ENCODE measurements at regions not wholly inside any gene's neighbourhood (a gene's known extent, or its start where the extent isn't known, plus 50 kb on each side); places are given as distances from the start of the nearest gene placed in this dataset.

DNA sequence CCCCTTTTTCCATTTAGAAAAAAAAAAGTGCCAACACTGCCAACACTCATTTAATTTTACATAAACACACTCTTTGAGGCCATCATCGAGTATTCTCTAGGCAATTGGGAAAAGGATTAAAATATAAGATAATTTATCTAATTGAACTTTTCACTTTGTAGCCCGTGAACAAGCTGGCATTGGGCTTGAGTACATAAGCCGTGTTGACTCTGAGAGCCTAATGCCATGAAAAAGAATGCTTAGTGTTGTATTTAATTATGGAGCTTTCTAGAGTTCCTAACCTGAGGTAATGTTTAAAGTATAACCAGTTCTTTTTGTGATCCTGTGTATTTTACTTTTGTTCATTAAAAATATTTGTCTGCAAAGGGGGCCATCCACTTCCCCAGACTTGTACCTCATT lies 193.8 kb downstream of the LYPLAL1 start:
- DNase-seq (ENCODE audit: low spot score in 2 of 2): no peak

DNA sequence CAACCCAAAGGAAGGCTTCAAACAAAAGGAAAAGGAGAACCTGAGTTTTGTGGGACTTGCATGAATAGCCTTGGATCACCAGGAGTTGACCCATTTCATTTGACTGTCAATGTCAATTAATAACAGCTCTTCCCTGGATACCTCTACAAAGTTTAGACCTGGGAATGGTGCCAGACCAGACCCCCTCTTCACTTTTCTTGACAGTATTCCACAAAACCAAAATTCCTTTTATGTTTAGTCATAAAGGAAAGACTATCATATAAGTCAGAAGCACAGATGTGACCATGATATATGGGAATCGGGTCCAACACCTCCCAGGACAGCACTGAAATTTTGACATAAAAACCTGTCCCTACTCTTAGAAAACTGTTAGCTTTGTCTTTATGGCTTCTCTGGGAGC lies 191.8 kb downstream of the LYPLAL1 start:
- FAIRE-seq (no peak), DNase-seq (ENCODE audit: low spot score in 2 of 2) (no peak)

More for the DNA sequence above, 193.8 kb downstream of the LYPLAL1 start:
- no peak for FAIRE-seq

DNA sequence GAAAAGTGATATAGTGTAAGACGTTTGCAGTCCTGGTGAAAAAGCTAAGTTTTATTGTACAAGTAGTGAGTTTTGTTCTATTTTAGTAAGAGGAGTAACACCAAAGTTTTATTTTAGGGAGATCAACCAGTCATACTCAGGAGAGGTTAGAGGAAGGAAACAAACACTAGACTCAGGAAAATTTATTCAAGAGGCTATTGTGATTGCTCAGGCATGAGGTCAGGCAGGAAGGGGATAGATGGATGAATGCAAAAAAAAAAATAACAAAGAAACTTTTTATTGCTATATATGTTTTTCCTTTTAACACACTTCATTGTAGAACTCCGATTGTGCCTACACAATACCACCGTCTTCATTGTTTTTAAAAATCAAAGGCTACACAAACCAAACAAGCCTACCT lies 189.0 kb downstream of the LYPLAL1 start:
- DNase-seq (ENCODE audit: low spot score in 2 of 2) (no peak), FAIRE-seq (no peak)

DNA sequence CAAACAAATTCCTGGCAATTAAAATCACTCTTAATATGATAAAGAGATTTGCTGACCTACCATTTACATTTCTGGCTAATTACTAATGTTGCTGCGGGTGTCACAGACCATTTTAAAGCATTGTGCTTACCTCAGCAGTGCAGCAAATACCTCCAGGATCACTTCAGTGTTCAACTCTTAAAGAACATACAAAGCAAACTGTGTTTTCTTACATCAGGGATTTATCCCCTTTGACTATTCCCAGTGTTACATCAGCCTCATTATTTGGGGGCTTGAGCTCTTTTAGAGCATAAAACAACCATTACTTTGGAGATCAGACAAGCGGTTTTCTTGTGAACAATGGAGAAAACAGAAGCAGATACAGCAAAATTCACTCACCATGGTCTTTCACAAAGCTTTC lies 185.4 kb downstream of the LYPLAL1 start:
- DNase-seq (ENCODE audit: low spot score in 2 of 2) (no peak), FAIRE-seq (no peak)

DNA sequence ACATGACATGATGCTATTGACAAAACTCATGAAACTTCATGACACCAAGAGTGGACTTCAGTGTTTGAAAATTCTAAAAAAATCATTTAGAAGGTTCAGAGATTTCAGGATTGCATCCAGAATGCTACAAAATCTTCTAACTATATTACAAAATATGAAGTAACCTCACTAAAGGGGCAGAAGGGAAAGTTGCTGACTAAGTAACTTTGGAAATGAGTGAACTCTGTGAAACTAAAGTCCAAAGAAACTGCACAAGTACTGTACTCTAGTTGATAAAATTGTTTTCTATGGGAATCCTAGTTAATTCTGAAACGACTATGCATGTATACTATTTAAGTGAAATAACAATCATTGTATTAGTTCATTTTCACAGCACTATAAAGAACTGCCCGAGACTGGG lies 184.4 kb downstream of the LYPLAL1 start:
- DNase-seq (ENCODE audit: low spot score in 2 of 2) (no peak), FAIRE-seq (no peak)

DNA sequence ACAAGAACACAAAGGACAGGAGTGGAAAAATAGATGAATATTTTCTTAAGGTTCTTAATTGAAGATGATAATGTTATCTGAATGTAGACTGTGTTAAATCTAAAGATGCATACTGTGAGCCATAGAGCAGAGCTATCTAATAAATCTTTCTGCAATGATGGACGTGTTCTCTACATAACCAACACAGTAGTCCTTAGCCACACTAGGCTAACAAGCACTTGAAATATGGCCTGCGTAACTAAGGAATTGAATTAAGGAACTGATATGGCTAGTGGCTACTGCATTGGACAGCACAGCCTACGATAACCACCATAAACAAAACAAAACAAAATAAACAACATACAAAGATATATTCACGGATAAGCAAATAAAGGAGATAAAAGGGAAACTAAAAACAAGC lies 181.3 kb downstream of the LYPLAL1 start:
- FAIRE-seq (no peak), DNase-seq (ENCODE audit: low spot score in 2 of 2) (no peak)

DNA sequence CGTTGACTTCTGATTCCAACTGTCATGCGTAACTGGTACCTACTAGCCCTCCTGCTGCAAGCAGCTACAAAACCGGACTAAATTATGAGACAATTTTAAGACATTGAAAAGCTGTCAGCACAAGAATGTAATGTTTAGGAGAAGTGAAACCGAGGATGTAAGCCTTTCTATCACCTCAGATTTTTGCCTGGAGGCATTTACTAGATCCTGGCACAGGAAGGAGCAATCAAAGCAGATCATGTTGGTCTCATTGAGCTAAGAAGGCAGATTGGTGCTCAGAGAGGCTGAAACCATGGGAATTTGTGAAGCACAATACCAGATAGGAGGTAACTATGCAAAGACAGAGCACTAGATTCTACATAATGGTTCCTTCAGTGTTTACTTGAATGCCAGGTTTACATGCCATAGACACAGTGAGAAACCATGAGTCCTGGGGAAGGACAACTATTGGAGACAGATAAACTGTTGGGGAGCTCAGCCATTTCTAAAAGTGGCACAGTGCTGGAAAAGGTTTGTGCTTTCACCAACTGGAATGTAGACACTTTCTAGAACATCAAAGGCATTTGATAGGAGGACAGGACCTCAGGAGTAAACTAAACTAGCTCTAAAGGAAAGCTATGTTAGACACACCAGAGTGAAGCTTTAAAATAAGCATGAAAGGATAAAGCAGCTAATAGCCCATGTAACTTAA lies 179.4 kb downstream of the LYPLAL1 start:
- FAIRE-seq: no peak

DNA sequence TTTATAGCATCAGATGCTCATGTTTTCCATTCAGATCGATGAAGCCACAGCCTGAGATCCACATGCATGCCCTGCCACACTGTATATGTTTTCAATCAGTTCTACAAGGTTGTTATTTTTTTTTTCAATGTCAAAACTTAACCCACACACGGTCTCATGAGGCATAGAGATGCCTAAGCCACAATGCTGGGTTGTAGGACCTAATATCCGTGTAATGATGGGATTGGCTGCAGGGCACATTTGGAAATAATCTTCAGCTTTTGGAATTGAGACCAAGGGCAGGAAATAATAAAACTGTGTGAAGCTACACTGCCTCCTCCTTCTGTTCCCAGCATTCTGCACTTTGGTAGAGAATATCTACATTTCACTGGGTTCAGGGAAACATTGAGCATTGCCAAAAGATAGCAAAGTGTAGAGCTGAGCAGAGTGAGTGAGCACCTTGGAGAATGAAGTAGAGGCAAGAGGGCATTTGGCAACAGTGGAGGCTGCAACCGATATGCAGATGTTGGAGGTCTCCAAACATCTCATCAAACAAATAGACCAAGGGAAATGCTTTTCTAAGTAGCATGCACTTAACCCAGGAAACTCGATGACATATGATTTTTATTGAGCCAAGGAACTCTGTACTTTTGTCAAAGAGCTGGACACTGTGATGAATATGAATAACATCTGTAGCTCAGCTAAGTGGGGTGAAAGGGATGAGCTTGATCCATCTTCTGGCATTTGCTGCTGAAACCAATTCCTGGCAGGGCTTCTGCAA lies 176.7 kb downstream of the LYPLAL1 start:
- FAIRE-seq (no peak), DNase-seq (ENCODE audit: low spot score in 2 of 2) (no peak)

More for the DNA sequence above, 179.4 kb downstream of the LYPLAL1 start:
- no peak for DNase-seq (ENCODE audit: low spot score in 2 of 2)

DNA sequence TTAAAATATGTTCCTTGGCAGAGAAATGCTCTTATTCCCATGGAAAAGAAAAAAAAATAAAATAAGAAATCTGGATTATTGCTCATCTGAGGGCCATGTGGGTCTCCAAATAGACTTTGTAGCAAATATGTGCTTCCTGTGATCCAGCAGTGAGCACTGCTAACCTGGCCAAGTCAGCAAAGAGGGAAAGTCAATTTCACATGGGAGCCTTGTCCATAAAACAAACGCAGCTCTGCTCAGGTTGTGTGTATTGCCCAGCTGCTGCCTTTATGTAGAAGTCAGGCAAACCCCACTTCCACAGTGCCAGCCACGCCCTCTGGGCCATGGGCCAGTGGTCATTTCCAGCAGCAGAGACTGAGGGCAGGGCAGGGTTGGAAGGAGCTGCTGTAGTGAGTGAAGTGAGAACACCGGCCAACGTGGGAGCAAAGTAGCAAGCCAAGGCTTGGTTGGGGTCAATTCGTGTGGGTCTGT lies 174.3 kb downstream of the LYPLAL1 start:
- DNase-seq (ENCODE audit: low spot score in 2 of 2) (no peak), FAIRE-seq (no peak)

DNA sequence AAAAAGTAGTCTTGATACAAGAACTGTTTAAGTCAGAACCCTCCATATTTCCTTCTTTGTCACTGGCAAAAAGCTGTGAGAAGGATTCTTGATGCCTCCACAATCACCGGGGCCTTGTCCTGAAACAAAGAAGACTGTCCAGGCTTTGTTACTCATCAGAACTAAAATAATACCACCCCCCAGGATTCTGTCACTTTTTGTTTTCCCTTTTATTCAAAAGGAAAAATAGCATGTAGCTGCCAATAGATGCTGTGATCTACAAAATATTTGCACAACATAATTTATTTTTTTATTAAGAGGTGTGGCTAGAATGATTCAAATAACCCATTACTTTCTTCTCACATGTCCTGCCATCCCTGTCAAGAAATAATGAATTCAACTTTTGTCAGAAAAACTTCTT lies 173.7 kb downstream of the LYPLAL1 start:
- FAIRE-seq: no peak
- no peak for DNase-seq (ENCODE audit: low spot score in 2 of 2)

DNA sequence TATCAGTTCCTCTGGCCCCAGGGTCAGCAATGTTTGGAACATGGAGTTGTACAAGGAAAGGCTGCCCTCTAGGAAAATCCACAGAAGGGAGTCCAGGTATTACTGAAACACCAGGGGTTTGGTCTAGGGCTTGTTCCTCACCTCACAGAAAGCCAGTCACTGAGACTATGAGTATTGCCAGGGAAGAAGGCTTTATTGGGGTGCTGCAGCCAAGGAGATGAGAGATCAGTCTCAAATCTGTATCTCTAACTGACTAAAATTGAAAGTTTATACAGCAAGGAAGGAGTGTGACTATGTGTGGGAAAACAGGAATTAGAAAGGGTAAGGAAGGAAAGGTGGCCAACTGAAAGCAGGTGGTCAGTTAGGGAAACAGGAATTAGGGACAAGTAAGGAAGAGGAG lies 172.3 kb downstream of the LYPLAL1 start:
- FAIRE-seq (no peak), DNase-seq (ENCODE audit: low spot score in 2 of 2) (no peak)

DNA sequence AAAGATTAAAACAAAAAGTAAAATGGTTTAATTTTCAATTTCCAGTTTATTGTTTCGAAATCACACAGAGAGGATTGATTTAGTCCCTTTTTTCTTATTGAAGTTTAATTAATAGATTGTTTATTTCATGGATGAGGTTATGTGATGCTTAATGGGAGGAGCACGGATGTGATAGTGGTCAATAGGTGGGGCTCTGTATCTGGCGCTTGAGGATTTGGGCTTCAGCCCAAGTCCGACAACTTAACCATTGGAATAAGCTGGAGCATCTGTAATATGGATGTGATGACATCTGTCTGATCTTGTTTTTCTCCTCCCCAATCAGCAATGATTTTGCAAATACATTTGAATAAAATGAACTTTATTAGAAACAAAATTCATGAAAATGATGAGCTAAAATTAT lies 169.2 kb downstream of the LYPLAL1 start:
- DNase-seq (ENCODE audit: low spot score in 2 of 2) (no peak), FAIRE-seq (no peak)

DNA sequence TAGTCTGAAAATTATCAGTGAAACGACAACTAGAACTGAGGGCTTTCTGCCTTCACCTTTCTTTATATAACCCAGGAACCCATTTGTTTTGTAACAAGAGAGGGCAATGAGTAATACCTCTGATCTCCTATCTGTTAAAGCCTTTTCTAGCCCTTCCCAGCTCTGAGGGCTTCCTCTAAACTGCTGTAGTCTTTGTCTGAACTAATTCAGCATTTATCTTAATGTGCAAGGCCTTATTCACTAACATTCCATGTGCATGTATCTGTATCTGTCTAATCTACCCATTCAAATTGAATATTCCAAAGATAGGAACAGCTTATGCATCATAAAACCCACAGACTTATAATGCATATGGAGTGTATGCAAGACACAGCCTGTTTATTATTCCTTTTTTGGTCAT lies 167.1 kb downstream of the LYPLAL1 start:
- DNase-seq (ENCODE audit: low spot score in 2 of 2): no peak
- FAIRE-seq: no peak

DNA sequence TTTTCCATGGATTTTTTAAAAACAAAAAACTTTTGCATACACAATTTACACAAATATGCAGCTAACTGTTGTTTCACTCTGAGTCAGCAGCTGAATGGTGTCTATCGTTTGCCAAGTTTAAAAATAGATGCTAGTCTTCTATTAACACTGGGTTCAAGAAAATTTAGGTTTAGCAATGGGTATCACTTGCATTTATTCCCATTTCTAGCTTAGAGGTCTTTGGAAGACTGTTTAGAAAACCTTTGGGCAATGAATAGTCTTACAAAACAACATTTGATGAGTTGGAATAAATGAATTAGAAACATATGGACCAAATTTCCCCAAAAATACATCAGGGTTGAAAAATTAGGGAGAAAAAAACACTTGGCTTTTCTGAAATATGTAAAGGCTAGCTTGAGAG lies 165.8 kb downstream of the LYPLAL1 start:
- DNase-seq (ENCODE audit: low spot score in 2 of 2): no peak
- FAIRE-seq: no peak

DNA sequence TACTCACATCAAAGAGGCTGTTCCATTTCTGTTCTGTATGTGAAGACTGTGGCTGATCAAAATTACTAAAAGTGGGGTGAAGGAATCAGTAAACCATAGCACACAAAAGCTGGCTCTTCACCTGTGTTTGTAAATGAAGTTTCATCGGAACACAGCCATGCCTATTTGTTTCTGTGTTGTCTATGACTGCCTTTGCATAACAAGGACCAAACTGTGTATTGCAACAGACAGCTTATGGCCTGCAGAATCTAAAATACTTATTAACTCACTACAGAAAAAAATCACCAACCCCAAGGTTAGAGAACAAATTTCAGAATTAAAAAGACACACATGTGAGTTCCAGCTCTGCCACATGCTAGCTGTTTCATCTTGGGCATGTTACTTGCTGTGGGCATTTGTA lies 163.9 kb downstream of the LYPLAL1 start:
- no peak for DNase-seq (ENCODE audit: low spot score in 2 of 2)
- no peak for FAIRE-seq

DNA sequence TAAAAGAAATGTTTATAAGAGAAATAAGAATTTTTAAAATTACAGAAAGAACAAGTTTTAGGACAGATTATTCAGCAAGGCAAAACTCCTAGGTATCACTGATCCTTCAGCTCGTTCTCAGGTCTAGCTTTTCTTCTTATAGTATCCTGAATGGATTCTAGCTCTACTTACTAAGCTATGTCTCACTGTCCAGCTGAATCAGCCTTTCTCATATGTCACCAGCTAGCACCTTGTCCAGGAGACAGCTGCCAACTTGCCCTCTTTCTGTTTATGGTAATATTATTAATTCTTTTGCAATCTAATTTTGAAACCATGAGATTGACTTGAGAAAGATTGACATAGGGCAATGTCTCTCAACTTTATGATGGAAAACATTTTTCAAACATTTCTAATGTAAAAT lies 159.9 kb downstream of the LYPLAL1 start:
- no peak for FAIRE-seq
- no peak for DNase-seq (ENCODE audit: low spot score in 2 of 2)

DNA sequence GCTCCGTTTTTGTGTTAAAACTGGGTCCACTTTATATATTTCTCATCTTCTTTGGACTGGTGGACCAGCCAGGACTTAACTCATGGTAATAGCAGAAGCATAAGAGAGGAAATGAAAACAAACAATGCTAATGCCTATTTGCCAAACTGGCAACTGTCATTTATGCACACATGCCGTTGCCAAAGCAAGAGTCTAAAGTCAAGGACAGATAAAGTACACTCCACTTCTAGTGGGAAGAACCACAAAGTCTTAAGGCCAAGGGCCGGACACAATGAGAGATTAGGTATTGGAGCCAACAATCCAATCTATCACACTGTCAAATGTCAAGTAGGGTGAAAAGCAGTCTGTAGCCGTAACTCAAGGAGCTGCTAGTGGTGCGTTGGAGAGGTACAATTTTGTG lies 157.7 kb downstream of the LYPLAL1 start:
- DNase-seq (ENCODE audit: low spot score in 2 of 2): no peak
- no peak for FAIRE-seq

DNA sequence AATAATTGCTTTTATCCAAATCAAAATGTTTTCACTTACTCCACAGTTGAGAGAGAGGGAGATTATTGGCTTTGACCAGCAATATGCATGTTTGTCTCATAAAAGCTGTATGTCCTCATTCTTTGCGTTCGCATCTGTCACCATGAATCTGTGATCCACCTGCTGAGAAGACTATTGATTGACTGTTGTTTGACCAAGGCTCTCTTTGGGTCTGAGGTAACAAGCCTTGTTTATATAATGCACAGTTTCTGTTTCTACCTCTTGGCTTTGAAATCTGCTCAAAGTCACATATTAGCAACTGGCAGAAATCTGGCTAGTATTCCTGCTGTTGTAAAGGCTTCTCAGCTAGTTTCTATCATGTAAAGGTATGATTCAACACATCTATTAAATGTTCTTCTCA lies 157.0 kb downstream of the LYPLAL1 start:
- FAIRE-seq: no peak
- DNase-seq (ENCODE audit: low spot score in 2 of 2): no peak

DNA sequence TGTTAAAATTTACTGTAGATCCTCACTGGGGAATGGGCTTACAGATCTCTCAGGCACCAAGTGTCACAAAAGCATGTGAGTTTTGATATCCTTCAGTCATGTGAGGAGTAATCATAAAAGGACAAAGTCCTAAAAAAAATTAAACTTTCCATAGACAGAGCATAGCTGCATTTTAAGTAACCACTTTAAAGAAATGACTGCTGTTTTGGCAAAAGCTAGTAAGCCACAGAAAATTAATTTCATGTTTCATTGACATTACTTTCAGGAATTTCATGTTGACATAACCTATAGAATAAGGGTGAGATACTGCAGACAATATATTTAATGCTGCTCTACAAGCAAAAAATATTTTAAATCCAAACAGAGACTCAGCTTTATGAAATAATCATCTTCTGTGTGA lies 156.3 kb downstream of the LYPLAL1 start:
- DNase-seq (ENCODE audit: low spot score in 2 of 2) (no peak), FAIRE-seq (no peak)

DNA sequence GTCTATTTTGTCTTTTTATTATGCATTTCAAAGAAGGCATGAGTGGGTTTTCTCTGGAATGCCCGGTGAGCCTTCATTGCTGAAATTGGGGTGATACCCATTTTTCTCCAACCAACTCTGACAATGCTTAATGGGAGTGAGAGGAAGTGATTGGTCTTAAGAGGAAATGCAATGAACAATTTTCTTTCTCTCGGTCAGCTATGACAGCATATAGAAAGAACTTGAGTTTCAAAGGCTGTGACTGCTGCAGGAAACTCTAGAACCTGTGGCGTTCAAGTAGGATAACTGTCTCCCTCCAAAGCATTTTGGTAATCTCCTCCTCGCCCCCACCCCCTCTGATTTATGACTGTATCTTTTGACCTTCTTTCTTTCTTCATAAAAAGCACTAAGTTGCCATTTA lies 155.9 kb downstream of the LYPLAL1 start:
- FAIRE-seq: no peak
- no peak for DNase-seq (ENCODE audit: low spot score in 2 of 2)

DNA sequence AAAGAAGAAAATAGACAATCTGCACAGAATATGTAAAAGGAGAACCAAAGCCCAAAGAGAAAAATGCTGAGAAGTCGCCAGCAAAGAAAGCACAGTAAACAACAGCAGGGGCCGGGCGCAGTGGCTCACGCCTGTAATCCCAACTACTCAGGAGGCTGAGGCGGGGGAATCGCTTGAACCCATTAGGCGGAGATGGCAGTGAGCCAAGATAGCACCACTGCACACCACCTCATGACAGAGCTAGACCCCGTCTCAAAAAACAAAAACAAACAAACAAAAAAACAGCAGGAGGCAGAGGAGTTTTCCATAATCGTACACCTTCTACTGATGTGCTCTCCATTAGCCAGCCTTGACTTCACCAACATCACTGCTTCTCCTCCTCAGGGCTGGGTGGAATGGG lies 153.2 kb downstream of the LYPLAL1 start:
- no peak for FAIRE-seq

DNA sequence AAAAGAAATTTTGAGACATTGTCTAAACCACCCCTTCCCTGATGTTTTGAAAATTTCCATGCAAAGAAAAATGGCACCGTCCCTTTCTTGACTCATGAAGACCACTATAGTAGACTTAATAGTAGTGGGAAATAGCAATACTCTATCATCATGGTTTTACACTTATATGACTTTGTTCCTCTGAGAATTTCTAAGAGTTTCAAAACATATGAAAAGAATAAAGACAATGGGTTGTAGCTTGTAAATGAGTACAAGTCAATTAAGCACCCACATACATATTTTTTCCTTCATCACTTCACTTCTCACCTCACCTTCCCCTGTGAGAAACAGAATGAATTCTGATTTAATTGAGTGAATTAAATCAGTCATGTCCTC lies 151.7 kb downstream of the LYPLAL1 start:
- no peak for FAIRE-seq

More for the DNA sequence above, 153.2 kb downstream of the LYPLAL1 start:
- DNase-seq (ENCODE audit: low spot score in 2 of 2): no peak

More for the DNA sequence above, 151.7 kb downstream of the LYPLAL1 start:
- DNase-seq (ENCODE audit: low spot score in 2 of 2): no peak

Data from frontal cortex (tissue), 3 donors.